ENCODE measurements at regions not wholly inside any gene's neighbourhood (a gene's known extent, or its start where the extent isn't known, plus 50 kb on each side); places are given as distances from the start of the nearest gene placed in this dataset.

DNA sequence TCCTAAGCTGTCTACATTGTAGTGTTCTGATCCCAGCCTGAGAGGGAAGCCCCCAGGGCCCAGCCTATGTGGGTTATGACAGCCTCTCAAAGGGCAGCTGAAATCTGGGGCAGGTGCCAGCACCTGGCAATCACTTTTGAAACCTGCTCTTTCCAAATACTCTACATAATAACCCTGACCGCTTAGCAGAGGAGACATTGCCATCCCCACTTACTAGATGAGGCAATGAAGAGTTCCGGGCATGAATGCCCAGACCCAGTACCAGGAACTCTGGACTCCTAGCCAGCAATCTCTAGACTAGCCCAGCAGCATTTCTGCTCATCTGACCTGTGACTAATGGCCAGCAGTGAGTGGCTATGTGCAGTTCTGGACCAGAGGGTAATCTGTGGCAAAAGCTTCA, 412.4 kb upstream of the CADM1 start:
- TF ChIP-seq, protein P1, sequence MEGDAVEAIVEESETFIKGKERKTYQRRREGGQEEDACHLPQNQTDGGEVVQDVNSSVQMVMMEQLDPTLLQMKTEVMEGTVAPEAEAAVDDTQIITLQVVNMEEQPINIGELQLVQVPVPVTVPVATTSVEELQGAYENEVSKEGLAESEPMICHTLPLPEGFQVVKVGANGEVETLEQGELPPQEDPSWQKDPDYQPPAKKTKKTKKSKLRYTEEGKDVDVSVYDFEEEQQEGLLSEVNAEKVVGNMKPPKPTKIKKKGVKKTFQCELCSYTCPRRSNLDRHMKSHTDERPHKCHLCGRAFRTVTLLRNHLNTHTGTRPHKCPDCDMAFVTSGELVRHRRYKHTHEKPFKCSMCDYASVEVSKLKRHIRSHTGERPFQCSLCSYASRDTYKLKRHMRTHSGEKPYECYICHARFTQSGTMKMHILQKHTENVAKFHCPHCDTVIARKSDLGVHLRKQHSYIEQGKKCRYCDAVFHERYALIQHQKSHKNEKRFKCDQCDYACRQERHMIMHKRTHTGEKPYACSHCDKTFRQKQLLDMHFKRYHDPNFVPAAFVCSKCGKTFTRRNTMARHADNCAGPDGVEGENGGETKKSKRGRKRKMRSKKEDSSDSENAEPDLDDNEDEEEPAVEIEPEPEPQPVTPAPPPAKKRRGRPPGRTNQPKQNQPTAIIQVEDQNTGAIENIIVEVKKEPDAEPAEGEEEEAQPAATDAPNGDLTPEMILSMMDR (IDR thresholded peaks at IDR 0.05; ENCODE audit: control insufficient read depth, insufficient read depth, low read depth, low read length, missing control alignments) = no peak
- DNase-seq (ENCODE audit: low read depth) = no peak
- H3K4me3 ChIP-seq (ENCODE audit: control insufficient read depth, low read depth, low read length) = no peak overlapping the region

DNA sequence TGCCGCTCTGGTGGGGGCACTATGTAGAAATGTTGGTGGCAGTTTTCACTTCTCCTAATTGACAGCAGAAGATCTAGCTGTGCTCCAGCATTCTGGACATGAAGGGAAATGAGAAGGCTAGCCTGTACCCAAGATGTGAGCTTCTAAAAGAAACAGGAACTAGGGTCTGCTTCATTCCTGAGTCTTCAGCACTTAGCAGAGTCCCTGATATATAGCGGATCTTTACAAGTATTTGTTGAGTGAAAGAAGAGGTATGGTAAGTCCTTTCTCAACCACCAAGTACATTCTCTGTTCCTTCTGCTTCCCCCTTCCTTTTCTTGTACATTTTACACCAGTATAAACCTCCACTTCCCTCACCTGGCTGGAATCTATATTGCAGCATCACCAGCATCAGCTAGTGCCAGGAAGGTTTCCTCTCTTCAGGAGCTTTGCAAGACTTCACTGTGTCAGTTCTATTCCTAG, 408.3 kb upstream of the CADM1 start:
- DNase-seq (ENCODE audit: low read depth) = no peak
- H3K4me3 ChIP-seq (ENCODE audit: control insufficient read depth, low read depth, low read length) = no peak overlapping the region
- TF ChIP-seq, protein P1 (IDR thresholded peaks at IDR 0.05; ENCODE audit: control insufficient read depth, insufficient read depth, low read depth, low read length, missing control alignments) = peak; percentile 12

DNA sequence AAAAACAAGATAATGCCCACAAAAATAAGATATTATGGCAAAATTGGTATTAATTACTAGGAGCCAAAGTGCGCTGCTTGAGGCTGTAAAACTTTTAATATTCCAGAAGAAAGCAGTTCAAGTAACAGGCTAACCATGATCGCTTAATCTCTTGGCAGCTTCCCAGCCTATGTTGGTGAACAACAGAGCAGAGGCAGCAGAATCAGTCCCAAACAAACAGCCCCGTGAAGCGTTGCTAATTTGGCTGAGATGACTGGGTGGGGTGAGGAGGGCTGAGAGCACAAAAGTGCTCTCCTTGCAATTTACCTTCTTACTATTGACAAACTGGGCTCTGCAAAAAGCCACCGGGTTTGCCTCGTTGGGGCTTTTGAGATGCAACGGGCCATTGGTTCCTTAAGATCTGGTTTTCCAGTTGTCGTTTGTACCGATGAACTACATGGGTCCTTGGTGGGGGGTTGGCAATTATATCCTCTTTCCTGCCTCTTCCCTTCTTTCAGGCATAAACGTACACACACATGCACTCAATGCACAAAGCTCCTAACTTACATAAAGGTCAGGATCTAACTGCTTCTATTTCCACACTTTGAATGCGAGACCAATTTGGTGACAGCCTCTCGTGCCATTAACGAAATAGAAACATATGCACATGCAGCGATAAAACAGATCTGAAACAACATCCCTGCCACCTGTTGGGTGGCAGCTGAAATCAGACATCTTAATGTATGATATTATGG, 407.6 kb upstream of the CADM1 start:
- DNase-seq (ENCODE audit: low read depth) = no peak
- TF ChIP-seq, protein P1 (IDR thresholded peaks at IDR 0.05; ENCODE audit: control insufficient read depth, insufficient read depth, low read depth, low read length, missing control alignments) = no peak
- no peak overlapping the region for H3K4me3 ChIP-seq (ENCODE audit: control insufficient read depth, low read depth, low read length)

DNA sequence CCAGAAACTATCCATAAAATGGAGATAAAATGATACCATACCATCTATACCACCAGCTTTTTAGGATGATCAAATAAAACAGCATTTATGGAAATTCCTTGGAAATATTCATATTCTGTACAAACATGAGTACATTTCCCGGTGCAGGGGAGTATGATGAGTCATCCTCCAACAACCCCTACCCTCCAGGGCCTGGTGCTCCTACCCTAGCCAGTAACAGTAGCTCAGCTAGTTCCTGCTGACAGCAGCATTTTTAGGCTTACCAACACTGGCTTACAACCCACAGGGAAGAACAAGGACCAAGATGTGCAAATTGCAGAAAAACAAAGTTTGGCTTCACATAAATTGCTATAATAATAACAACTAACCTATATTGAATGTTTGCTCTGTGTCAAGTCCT, 406.2 kb upstream of the CADM1 start:
- no peak overlapping the region for H3K4me3 ChIP-seq (ENCODE audit: control insufficient read depth, low read depth, low read length)
- TF ChIP-seq, protein P1 (IDR thresholded peaks at IDR 0.05; ENCODE audit: control insufficient read depth, insufficient read depth, low read depth, low read length, missing control alignments) = no peak
- DNase-seq (ENCODE audit: low read depth) = no peak

DNA sequence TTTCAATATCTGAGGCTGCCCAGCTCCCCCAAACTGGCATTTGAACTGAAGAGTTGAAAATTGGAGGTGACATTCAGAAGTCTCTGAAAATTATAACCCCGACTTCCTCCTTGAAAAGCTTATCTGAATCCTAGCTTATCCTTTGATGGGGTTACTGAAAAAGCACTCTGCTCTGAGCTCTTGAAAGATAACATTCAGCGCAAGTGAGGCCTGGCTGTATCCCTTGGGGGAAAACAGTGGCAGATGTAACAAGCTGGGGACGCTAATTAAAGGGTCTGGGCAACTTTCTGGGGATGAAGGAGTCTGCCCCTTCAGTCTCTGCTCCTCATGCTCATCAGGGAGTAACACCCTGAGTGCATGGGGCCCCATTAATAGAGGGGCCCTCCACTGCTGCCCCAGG, 402.0 kb upstream of the CADM1 start:
- TF ChIP-seq, protein P1 (IDR thresholded peaks at IDR 0.05; ENCODE audit: control insufficient read depth, insufficient read depth, low read depth, low read length, missing control alignments) = no peak
- no peak for DNase-seq (ENCODE audit: low read depth)
- H3K4me3 ChIP-seq (ENCODE audit: control insufficient read depth, low read depth, low read length) = no peak overlapping the region

DNA sequence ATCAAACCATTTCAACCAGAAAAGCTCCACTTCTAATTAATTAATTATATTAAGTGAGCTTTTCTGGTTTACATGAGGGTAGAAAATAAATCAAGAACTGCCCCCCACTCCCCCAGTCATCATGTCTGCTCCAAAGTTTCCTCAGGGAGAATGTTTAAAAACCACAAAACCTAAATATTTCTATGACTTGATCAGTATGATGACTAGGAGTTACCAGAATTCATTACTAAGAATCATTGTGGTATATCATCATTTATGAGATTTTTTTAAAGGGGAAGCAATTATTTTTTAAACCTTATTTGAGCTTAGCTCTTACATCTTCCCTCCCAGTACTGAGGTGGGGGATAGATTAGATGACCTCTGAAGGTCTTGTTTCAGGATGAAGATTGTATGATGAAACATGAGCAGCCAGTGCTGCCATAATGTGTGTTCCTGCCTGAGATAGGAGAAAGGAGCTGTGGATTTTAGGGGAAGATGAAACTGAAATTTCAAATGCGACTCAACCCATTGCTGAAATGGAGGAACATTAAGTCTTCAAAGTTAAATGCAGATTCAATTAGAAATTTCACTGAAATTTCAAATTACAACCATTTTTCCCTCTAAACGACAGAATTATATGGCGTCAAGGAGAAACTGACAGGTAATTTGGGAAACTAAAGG, 401.3 kb upstream of the CADM1 start:
- peak; percentile 18 for DNase-seq (ENCODE audit: low read depth)
- TF ChIP-seq, protein P1 (IDR thresholded peaks at IDR 0.05; ENCODE audit: control insufficient read depth, insufficient read depth, low read depth, low read length, missing control alignments) = no peak
- H3K4me3 ChIP-seq (ENCODE audit: control insufficient read depth, low read depth, low read length) = no peak overlapping the region

All from AG09309 (cell line).